Upper lobe of left lung (tissue), 6 donors: ENCODE measurements at regions not wholly inside any gene's neighbourhood (a gene's known extent, or its start where the extent isn't known, plus 50 kb on each side); places are given as distances from the start of the nearest gene placed in this dataset.

Experiments
- ATAC-seq, 2 donors: fragments of 200-7000 bp; cut with Tn5 transposase; one replicate each; pipeline ENCODE4 v1.9.1; 2022; ENCODE audit warnings: mild to moderate bottlenecking in 2 of 2, moderate library complexity in 2 of 2; ENCODE audit not compliant: low FRiP score in 2 of 2
- DNase-seq, 2 donors: peaks; one replicate each; pipeline ENCODE4 v3.0.0-alpha.2; 2019 to 2020
- H3K27ac ChIP-seq, 4 donors: fragments of 200-600 bp; sonication (generic); one replicate each; pipeline ENCODE4 v1.5.1; 2016 to 2019
- H3K27me3 ChIP-seq, 4 donors: fragments of 200-600 bp; sonication (generic); one replicate each; pipeline ENCODE4 v1.5.1; 2017 to 2019
- H3K36me3 ChIP-seq, 4 donors: fragments of 200-600 bp; sonication (generic); one replicate each; pipeline ENCODE4 v1.5.1; 2016 to 2019
- H3K4me1 ChIP-seq, 4 donors: fragments of 200-600 bp; sonication (generic); one replicate each; pipeline ENCODE4 v1.5.1; 2018 to 2019
- H3K4me3 ChIP-seq, 4 donors: fragments of 200-600 bp; sonication (generic); one replicate each; pipeline ENCODE4 v1.5.1; 2017 to 2019; ENCODE audit warnings: mild to moderate bottlenecking in 2 of 4, moderate library complexity in 1 of 4
- H3K9me3 ChIP-seq, 4 donors: fragments of 200-600 bp; sonication (generic); one replicate each; pipeline ENCODE4 v1.5.1; 2018 to 2019
- CTCF ChIP-seq, 6 experiments: fragments of 450-650 bp in 4 of 6; fragments of 200-600 bp in 2 of 6; sonication (generic) in 2 of 6; IDR thresholded peaks; one replicate each; pipeline ENCODE4 v1.5.1; 2016 to 2019; ENCODE audit warnings: antibody characterized with exemption in 6 of 6
- EP300 ChIP-seq, 4 donors: sonication (generic); formaldehyde crosslinking; IDR thresholded peaks; one replicate each; pipeline ENCODE4 v1.5.1; 2017; ENCODE audit warnings: antibody characterized with exemption in 4 of 4, control low read depth in 2 of 4
- POLR2A ChIP-seq, 4 donors: fragments of 450-650 bp; IDR thresholded peaks; one replicate each; pipeline ENCODE4 v1.5.1; 2016 to 2017; ENCODE audit warnings: antibody characterized with exemption in 4 of 4, mild to moderate bottlenecking in 2 of 4
- POLR2AphosphoS5 ChIP-seq, 2 donors: sonication (generic); formaldehyde crosslinking; IDR thresholded peaks; one replicate each; pipeline ENCODE4 v1.5.1; 2017; ENCODE audit warnings: antibody characterized with exemption in 2 of 2
- WGBS, 2 donors: methylation state at CpG; one replicate each; pipeline ENCODE4 v1.1.5; 2017 to 2018; 5-methylcytosine and 5-hydroxymethylcytosine counted together
- donor health status: DM: no; HTN: no; CAD: no; lungs with moderate emphysema.
- donor health status: DM: no; HTN: yes; CAD: no; lungs with severe emphysema.

- Histone ChIP-seq H3K4me3 (no peak overlapping the region), H3K4me1 (peaks cover 0 to 22% (median 10%) of the 10 kb centered on the region in 4 donors), H3K27me3 (no peaks in the 10 kb centered on the region), H3K9me3 (no peaks in the 10 kb centered on the region), H3K27ac (no peak overlapping the region), H3K36me3 (no peaks in the 10 kb centered on the region)
- no peak for TF ChIP-seq POLR2AphosphoS5 (IDR thresholded peaks at IDR 0.05)
- TF ChIP-seq CTCF (IDR thresholded peaks at IDR 0.05): no peak
- TF ChIP-seq EP300 (IDR thresholded peaks at IDR 0.05): no peak
- TF ChIP-seq POLR2A (IDR thresholded peaks at IDR 0.05): no peak
- WGBS, 2 donors: 44 to 58% methylated on average over 1 of the region's 1 CpG
- DNase-seq: peak in 1 of 2 donors; percentile 40
- peak; percentile 21 to 27 for ATAC-seq
Measured at GRCh38 chr13:36526897-36527296, 94.6 kb downstream of the CCNA1 start.

- no peak for DNase-seq
- ATAC-seq: no peak
- Histone ChIP-seq H3K27ac (no peak overlapping the region), H3K4me3 (no peak overlapping the region), H3K36me3 (no peaks in the 10 kb centered on the region), H3K27me3 (no peaks in the 10 kb centered on the region), H3K4me1 (peaks cover 4 to 22% (median 18%) of the 10 kb centered on the region in 4 donors), H3K9me3 (no peaks in the 10 kb centered on the region)
- no peak for TF ChIP-seq CTCF (IDR thresholded peaks at IDR 0.05)
- TF ChIP-seq EP300 (IDR thresholded peaks at IDR 0.05): no peak
- no peak for TF ChIP-seq POLR2AphosphoS5 (IDR thresholded peaks at IDR 0.05)
- TF ChIP-seq POLR2A (IDR thresholded peaks at IDR 0.05): no peak
- WGBS, 2 donors: 66 to 71% methylated on average over 8 of the region's 8 CpGs
Measured at GRCh38 chr13:36528105-36528504, 95.8 kb downstream of the CCNA1 start.

GRCh38 chr13:36530050-36530789 is 97.9 kb downstream of the CCNA1 start:
- peak in 1 of 2 donors; percentile 36 for DNase-seq
- no peak for TF ChIP-seq POLR2A (IDR thresholded peaks at IDR 0.05)
- no peak for TF ChIP-seq POLR2AphosphoS5 (IDR thresholded peaks at IDR 0.05)
- no peak for TF ChIP-seq CTCF (IDR thresholded peaks at IDR 0.05)
- no peak for TF ChIP-seq EP300 (IDR thresholded peaks at IDR 0.05)
- Histone ChIP-seq H3K27ac (no peak overlapping the region), H3K4me1 (peaks cover 4 to 22% (median 18%) of the 10 kb centered on the region in 4 donors), H3K27me3 (no peaks in the 10 kb centered on the region), H3K36me3 (no peaks in the 10 kb centered on the region), H3K9me3 (no peaks in the 10 kb centered on the region), H3K4me3 (no peak overlapping the region)
- WGBS, 2 donors: 44 to 57% methylated on average over 4 of the region's 4 CpGs
- ATAC-seq: peak; percentile 35 to 60

- H3K27ac ChIP-seq: no peak overlapping the region
- DNase-seq (no peak), ATAC-seq (no peak)
- H3K4me3 ChIP-seq: no peak overlapping the region
- H3K36me3 ChIP-seq: no peaks in the 10 kb centered on the region
- H3K27me3 ChIP-seq: no peaks in the 10 kb centered on the region
- 73 to 74% methylated on average over 5 of the region's 5 CpGs for WGBS, 2 donors
- H3K9me3 ChIP-seq: no peaks in the 10 kb centered on the region
- no peak for TF ChIP-seq POLR2A (IDR thresholded peaks at IDR 0.05)
- no peak for TF ChIP-seq POLR2AphosphoS5 (IDR thresholded peaks at IDR 0.05)
- H3K4me1 ChIP-seq: peaks cover 4 to 22% (median 18%) of the 10 kb centered on the region in 4 donors
Measured at GRCh38 chr13:36530861-36531590, 98.7 kb downstream of the CCNA1 start.

- no peaks in the 10 kb centered on the region for H3K27me3 ChIP-seq
- H3K27ac ChIP-seq: no peak overlapping the region
- H3K4me1 ChIP-seq: peaks cover 4 to 22% (median 18%) of the 10 kb centered on the region in 4 donors
- H3K9me3 ChIP-seq: no peaks in the 10 kb centered on the region
- TF ChIP-seq EP300 (IDR thresholded peaks at IDR 0.05) (no peak), CTCF (IDR thresholded peaks at IDR 0.05) (no peak), POLR2A (IDR thresholded peaks at IDR 0.05) (no peak), POLR2AphosphoS5 (IDR thresholded peaks at IDR 0.05) (no peak)
- H3K4me3 ChIP-seq: no peak overlapping the region
- 12 to 15% methylated on average over 5 of the region's 5 CpGs for WGBS, 2 donors
- no peaks in the 10 kb centered on the region for H3K36me3 ChIP-seq
- DNase-seq (peak in 1 of 2 donors; percentile 38), ATAC-seq (peak; percentile 41 to 64)
Measured at GRCh38 chr13:36531746-36532486, 99.6 kb downstream of the CCNA1 start.
